Muscle layer of duodenum (tissue), 2 donors: ENCODE measurements at regions not wholly inside any gene's neighbourhood (a gene's known extent, or its start where the extent isn't known, plus 50 kb on each side); places are given as distances from the start of the nearest gene placed in this dataset.
A peak's percentile ranks its signal among the peaks of the same experiment; 100 is the strongest.
"Not testable (repeated sequence)": the region's sequence is repeated elsewhere in the genome, so short reads cannot be mapped to it uniquely, and the experiment has no call there.

Source experiments
- H3K27ac ChIP-seq: one replicate; pipeline ENCODE4 v1.7.0; 2013; ENCODE audit warnings: mild to moderate bottlenecking, low read length
- H3K27me3 ChIP-seq: one replicate; pipeline ENCODE4 v1.7.0; 2013; ENCODE audit warnings: low read depth, mild to moderate bottlenecking, control low read depth, low read length
- H3K36me3 ChIP-seq, 2 donors: one replicate each; pipeline ENCODE4 v1.7.0; 2013; ENCODE audit warnings: low read length in 2 of 2, control low read depth in 1 of 2, mild to moderate bottlenecking in 1 of 2; ENCODE audit not compliant: insufficient read depth in 2 of 2, control insufficient read depth in 1 of 2
- H3K4me1 ChIP-seq, 2 donors: one replicate each; pipeline ENCODE4 v1.7.0; 2013; ENCODE audit warnings: low read length in 2 of 2, mild to moderate bottlenecking in 2 of 2, control low read depth in 1 of 2, moderate library complexity in 1 of 2; ENCODE audit not compliant: insufficient read depth in 2 of 2, control insufficient read depth in 1 of 2
- H3K4me3 ChIP-seq, 2 donors: one replicate each; pipeline ENCODE4 v1.7.0; 2013; ENCODE audit warnings: low read length in 2 of 2, low read depth in 1 of 2, mild to moderate bottlenecking in 1 of 2
- H3K9me3 ChIP-seq, 2 donors: one replicate each; pipeline ENCODE4 v1.7.0; 2013; ENCODE audit warnings: low read length in 2 of 2, control low read depth in 1 of 2, mild to moderate bottlenecking in 1 of 2; ENCODE audit not compliant: control insufficient read depth in 1 of 2
- donor health status: healthy.

DNA sequence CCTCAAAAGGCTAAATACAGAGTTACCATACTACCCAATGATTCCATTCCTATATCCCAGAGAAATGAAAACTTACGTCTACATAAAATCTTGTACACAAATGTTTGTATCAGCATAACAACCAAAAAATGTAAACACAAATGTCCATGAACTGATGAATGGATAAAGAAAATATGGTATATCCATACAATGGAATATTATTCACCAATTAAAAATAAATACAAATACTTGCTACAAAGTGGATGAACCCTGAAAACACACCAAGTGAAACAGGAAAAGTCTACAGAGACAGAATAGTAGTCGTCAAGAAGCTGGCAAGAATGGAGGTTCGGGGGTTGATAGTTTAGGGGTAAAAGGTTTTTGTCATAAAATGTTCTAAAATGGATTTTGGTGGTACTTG, 54.0 kb upstream of the ANKRD28 start:
- Histone ChIP-seq H3K27me3 (no peaks in the 10 kb centered on the region), H3K4me1 (no peaks in the 10 kb centered on the region), H3K27ac (no peak overlapping the region), H3K36me3 (no peaks in the 10 kb centered on the region), H3K9me3 (no peaks in the 10 kb centered on the region), H3K4me3 (no peak overlapping the region)

DNA sequence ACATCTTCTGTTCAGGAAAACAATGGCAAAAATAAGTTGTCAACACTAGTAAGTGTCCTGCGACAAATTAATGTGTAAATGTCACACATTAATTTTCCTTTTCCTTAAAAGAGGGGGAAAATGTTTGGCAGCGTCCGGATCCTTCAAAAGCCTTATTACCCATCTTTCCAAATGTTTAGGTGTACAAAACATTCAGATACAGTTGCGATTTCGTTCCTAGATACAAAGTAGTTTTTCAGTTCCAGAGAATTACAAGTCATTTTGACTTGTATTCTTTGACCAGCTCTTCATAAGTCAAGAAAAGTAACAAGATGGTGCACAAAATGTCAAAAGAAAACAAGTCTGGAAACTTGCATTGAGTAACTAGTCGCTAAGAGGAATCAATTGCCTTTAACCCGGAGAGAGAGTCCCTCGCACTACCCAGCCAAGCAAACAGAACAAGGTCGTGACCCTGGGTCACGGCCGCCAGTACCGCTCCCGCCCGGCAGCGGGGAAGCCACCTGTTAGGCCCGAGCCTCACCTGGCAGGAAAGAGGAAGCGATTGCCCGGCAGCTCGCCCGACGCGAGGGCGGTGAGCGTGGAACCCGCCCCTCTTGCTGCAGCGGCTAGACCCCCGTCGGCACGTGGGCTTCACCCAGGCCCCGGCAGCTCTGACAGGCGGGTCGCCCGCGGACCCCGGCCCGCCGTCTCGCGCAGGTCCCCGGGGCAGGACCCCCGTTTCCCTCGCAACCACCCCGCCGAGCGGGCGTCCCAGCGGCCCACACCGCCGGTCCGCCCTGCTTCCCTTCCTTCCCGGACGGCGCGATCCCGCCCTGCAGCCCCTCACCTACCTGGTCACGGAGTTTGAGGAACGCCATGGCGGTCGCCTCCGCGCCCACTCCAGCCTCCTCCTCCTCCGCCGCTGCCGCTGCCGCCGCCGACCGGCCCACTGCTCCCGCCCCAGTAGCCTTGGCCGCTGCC, 61.0 kb upstream of the ANKRD28 start:
- H3K4me3 ChIP-seq = peak overlapping the region; percentile 79 to 96
- H3K9me3 ChIP-seq = no peaks in the 10 kb centered on the region
- H3K27ac ChIP-seq = peak overlapping the region; percentile 47
- peaks cover 0 to 6% of the 10 kb centered on the region in 2 donors for H3K4me1 ChIP-seq
- no peaks in the 10 kb centered on the region for H3K27me3 ChIP-seq
- H3K36me3 ChIP-seq = no peaks in the 10 kb centered on the region

DNA sequence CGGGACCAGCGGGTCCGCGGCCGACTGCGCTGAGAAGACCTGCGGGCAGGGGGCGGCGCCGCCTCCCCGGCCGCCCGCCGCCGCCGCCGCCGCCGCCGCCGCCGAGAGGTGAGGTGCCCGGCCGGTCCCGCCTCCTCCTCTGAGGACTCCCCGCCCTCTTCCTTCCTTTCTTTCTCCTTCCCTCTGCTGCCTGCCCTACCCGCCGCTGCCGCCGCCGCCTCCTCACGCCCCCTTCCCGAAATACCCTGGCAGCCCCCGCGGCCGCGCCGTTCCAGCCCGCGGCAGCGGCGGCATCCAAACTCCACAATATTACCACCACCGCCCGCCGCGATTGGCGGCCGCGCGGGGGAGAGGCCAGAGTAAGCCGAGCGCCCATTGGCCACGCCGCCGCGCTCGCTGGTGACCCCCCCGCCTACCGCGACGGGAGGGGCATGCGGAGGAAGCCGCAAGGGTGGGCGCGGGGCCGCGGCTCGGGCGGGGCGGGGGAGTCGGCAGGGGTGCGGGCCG, 61.8 kb upstream of the ANKRD28 start:
- peak overlapping the region; percentile 79 to 96 for H3K4me3 ChIP-seq
- peaks cover 0 to 6% of the 10 kb centered on the region in 2 donors for H3K4me1 ChIP-seq
- no peak overlapping the region for H3K27ac ChIP-seq
- H3K9me3 ChIP-seq = no peaks in the 10 kb centered on the region
- H3K27me3 ChIP-seq = no peaks in the 10 kb centered on the region
- H3K36me3 ChIP-seq = no peaks in the 10 kb centered on the region

DNA sequence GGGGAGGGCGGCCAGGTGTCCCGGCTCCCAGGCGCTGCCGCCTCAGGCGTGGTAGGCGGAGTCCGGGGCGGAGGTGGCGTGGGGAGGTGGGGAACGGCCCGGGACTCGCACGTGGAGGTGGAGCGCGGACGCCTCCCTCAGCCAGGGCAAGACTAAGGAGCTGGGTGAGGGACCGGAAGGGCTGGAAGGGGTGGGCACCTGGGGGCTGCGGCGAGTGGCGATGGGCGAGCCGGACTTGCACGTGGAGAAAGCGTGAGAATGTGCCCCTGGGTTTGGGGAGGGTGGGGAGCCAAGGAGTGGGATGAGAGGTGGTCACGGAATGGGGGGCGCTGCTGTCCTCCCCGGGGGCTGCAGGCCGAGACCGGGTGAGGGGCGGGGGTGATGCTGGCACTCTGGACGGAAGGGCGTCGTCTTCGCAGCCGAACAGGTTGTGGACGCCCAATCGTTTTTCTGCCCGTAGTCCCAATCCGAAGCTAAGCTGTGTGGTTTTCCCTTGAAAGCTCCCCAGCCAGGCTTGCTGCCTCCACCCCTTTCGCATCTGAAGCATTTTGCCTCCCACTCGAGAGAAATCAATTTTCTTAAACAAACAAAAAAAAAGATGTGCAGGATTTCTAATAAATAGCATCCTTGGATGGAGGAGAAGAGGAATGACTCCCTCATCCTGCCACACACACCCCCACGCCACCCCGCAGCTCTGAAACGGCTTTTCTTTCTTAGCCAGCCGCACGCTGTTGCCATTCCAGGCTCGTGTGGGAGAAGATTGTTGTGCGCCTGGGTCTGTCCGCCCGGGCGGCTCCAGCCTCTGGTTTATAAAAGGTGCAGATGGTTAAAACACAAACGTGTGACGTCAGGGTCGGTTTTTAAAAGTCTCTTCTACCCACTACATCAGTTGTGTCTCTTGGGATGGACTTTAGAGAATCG, 62.5 kb upstream of the ANKRD28 start:
- H3K36me3 ChIP-seq = no peaks in the 10 kb centered on the region
- H3K4me1 ChIP-seq = peaks cover 0 to 6% of the 10 kb centered on the region in 2 donors
- H3K27ac ChIP-seq = peak overlapping the region; percentile 34
- H3K27me3 ChIP-seq = no peaks in the 10 kb centered on the region
- H3K4me3 ChIP-seq = peak overlapping the region; percentile 65 to 96
- H3K9me3 ChIP-seq = no peaks in the 10 kb centered on the region

DNA sequence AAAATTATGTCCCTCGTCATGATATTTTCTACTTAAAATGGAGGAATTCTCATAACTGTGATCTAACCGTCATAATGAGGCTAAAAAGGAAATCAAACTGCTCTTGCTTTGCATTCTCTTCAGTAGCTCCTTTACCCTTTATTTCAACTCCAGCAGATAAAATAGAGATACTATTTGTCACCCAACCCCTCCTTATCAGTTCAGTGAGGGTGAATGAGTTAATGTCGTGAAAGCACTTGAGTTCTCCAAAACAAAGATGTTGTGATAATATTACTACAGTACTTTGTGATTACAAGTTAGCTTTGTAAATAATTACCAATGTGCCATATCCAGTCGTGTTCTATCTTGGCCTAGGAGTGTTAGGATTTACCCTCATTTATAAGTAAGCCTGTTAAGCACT, 63.4 kb upstream of the ANKRD28 start:
- no peaks in the 10 kb centered on the region for H3K27me3 ChIP-seq
- no peak overlapping the region for H3K4me3 ChIP-seq
- H3K36me3 ChIP-seq = no peaks in the 10 kb centered on the region
- H3K4me1 ChIP-seq = peaks cover 0 to 6% of the 10 kb centered on the region in 2 donors
- H3K27ac ChIP-seq = no peak overlapping the region
- no peaks in the 10 kb centered on the region for H3K9me3 ChIP-seq

DNA sequence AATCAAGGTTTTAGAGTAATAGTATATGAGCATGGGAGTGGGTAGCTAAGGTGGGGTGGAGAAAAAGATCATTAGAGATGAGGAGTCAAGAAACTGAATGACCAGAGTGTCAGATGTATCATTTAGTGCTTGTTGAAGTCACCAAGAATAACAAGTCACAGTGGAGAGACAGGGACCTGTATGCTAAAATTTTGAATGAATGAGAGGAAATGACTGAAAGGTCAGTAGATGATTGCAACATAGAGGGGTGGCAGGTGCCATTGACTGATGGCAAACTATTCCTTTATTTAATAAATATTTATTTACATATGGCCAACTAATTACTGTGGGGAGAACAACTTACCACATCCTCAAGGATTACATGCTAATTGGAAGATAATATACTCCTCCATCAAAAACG, 75.0 kb upstream of the ANKRD28 start:
- Histone ChIP-seq H3K4me1 (no peaks in the 10 kb centered on the region), H3K9me3 (no peaks in the 10 kb centered on the region), H3K27me3 (no peaks in the 10 kb centered on the region), H3K36me3 (no peaks in the 10 kb centered on the region), H3K27ac (no peak overlapping the region), H3K4me3 (no peak overlapping the region)

DNA sequence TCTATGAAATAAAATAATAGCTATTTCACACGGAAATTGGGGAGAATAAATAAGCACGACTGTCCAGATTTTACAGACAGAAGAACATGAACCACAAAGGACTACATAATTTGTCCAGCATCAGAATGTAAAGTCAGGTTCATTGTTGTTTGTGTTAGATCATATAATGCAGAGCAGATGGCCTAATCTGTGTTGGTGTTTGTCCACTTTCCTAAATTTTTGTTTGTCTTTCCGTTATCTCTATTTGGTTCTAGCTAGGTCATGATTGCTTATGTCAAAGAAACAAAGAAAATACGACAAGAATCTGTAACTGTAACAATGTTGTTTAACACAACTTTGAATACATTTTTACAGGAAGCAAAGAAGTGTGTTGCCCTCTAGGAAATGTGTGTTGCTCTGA, 75.6 kb upstream of the ANKRD28 start:
- H3K36me3 ChIP-seq = no peaks in the 10 kb centered on the region
- no peak overlapping the region for H3K27ac ChIP-seq
- H3K27me3 ChIP-seq = no peaks in the 10 kb centered on the region
- H3K4me3 ChIP-seq = no peak overlapping the region
- H3K9me3 ChIP-seq = no peaks in the 10 kb centered on the region
- no peaks in the 10 kb centered on the region for H3K4me1 ChIP-seq

DNA sequence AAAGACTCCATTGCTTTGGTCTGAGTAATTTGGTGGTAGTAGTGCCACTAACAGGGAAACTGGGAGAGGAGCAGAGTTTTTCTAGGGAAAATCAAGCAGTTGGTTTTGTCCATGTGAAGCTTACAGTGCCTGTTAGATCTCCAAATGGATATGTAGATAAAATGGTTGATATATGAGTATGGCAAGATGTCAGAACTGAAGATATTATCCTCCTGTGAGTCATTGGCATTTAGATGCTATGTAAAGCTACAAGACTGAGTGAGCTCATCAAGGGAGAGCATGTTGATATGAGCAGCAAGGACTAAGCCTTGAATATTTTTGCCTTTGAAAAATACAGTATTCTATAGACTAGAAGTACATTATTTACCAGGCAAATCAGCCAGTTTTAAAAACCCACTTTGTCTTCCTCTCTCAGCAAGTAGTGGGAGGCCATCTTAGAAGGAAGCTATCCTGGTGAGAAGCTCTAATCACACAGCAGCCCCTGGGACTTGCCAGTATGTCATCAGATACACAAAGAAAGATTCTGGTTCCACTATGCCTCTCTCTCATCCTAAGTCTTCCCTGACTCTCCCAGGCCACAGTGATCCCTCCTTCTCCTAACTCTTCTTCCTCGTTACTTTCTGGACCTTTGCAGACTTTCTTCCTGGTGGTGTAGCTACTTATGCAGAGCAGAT, 77.4 kb upstream of the ANKRD28 start:
- Histone ChIP-seq H3K27ac (no peak overlapping the region), H3K9me3 (no peaks in the 10 kb centered on the region), H3K27me3 (no peaks in the 10 kb centered on the region), H3K36me3 (no peaks in the 10 kb centered on the region), H3K4me1 (no peaks in the 10 kb centered on the region), H3K4me3 (no peak overlapping the region)

DNA sequence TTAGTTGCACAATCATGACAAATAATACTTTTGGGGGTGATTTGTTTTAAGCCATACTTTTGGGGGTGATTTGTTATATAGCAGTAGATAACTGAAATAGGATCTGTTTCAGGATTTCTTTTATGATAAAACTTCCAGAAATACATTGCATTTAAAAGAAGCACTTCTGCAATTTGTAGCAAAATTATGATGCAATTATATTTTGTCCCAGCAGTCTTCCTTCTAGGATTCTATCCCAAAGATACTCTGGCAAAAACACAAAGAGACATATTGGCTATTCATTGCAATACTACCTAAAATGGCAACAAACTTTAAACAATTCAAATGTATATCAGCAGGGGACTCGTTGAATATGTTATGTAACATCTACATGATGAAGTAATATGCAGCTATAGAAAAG, 78.9 kb upstream of the ANKRD28 start:
- Histone ChIP-seq H3K4me3 (no peak overlapping the region), H3K27ac (no peak overlapping the region), H3K27me3 (no peaks in the 10 kb centered on the region), H3K9me3 (no peaks in the 10 kb centered on the region), H3K36me3 (no peaks in the 10 kb centered on the region), H3K4me1 (no peaks in the 10 kb centered on the region)

DNA sequence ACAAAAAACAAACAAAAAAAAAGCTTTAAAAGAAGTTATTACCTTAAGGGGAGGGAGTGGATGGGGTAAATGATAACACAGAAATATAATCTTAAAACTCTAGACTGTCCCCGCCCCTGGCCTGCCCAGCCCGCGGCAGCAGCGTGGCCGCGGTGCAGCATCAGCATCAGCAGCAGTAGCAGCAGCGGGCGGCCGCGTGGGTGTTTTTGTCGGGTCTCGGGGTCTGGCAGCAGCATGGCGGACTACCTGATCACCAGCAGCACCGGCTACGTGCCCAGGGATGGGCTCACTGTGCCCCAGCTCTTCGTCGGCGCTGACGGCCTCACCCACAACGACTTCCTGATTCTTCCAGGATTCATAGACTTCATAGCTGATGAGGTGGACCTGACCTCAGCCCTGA, 80.0 kb upstream of the ANKRD28 start:
- H3K4me3 ChIP-seq = no peak overlapping the region

DNA sequence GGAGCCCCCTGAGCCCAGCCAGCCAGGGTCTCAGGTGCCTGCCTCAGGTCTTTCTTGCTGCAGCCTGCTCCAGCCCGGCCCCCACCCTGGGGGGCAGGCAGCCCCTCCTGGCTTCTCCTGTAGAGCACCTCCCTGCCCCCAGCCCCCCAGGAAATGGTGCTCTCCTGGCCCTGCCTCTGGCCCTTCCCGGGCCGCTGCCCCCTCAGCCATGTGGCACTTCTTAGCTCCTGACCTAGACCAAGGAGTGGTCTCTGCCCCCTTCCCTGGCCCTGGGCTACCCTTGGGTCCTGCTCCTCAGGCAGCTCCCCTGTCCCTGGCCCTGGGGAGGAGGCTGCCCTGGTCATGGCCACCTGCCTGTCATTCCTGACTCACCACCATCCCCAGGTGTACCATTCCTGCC, 82.0 kb upstream of the ANKRD28 start:
- not testable (repeated sequence) for H3K27ac ChIP-seq, H3K36me3 ChIP-seq, H3K4me3 ChIP-seq, H3K9me3 ChIP-seq, H3K4me1 ChIP-seq, H3K27me3 ChIP-seq

More for the DNA sequence above, 80.0 kb upstream of the ANKRD28 start:
- H3K4me1 ChIP-seq = no peaks in the 10 kb centered on the region
- H3K36me3 ChIP-seq = no peaks in the 10 kb centered on the region
- no peaks in the 10 kb centered on the region for H3K9me3 ChIP-seq
- H3K27ac ChIP-seq = no peak overlapping the region
- no peaks in the 10 kb centered on the region for H3K27me3 ChIP-seq
